ENCODE measurements at regions not wholly inside any gene's neighbourhood (a gene's known extent, or its start where the extent isn't known, plus 50 kb on each side); places are given as distances from the start of the nearest gene placed in this dataset.
A peak's percentile ranks its signal among the peaks of the same experiment; 100 is the strongest.

GRCh38 chr1:50358962-50359361, 64.3 kb downstream of the DMRTA2 start:
- DNase-seq (ENCODE audit: low read depth), result no peak

DNA sequence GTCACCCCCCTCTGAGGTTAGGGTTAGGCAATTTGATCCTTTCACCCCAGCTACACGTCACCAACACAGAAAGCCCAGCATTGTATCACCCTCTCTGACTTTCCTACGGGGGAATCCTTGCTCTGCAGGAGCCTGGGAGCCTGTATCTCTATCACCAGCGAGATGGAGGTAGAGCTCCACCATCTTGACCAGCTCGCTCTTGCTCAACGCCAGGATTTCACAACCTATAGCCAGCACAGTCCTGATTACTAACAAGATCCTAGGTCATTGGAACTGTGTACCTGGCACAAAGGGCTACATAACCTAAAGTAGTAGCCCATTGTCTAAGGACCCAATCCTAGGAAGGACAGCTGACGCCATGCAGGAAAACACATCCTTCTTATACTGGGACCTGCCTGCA, 66.1 kb downstream of the DMRTA2 start:
- DNase-seq (ENCODE audit: low read depth), result no peak

DNA sequence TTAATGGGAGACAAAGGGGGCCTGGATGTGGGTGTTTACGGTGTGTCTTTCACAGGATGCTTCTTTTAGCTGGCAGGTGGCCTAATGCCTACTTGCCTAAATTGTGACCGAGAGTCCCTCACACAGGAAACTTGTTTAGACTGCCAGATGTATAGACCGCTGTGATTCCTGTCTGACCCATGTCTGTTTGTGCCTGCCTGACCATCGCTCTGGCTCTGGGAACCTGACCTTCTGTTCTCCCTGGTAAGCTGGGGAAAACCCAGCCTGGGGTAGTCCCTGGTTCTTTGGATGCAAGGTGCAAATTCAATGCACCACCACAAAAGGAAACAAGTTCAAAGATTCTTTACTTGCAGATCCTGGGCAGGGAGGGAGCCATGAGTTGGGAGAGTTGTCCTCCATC, 68.4 kb downstream of the DMRTA2 start:
- DNase-seq (ENCODE audit: low read depth), result no peak

DNA sequence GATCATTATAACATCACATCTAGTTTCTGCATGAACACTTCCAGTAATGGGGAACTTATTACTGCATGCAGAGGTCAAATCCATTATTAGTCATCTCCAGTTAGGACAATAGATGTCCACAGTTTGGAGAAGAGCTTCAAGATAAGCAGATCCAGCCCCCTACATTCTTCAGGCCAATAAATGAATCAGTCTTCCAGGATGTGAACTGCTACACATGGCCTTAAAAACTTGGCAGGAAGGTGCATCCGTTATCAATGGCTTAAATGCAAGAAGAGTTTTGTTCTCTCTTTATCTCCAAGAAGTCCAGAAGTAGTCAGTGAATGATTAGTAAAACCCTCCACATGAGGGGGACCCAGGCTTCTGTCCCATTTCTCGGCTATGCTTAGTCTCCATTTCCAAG, 70.8 kb downstream of the DMRTA2 start:
- no peak for DNase-seq (ENCODE audit: low read depth)

GRCh38 chr1:50350868-50351267, 72.4 kb downstream of the DMRTA2 start:
- DNase-seq (ENCODE audit: low read depth), result no peak

DNA sequence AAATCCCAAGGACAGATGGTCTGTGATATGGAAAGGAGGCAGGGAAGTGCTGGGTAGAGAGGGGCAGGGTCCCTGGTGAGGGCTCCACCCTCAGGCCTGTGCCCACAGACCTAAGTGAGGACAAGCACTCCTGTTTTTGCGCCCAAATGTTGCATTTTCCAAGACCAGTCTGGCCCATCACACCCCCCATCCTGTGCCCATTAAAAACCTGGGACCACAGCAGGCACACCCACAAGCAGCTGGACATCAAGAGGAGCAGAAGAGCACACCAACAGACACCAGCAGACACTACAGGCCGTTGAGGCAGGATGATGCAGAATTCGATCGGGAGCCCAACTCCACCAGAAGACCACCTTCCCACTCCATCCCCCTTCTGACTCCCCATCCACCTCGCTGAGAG, 72.8 kb downstream of the DMRTA2 start:
- DNase-seq (ENCODE audit: low read depth), result no peak

- DNase-seq (ENCODE audit: low read depth), result no peak
Observed at GRCh38 chr1:50349242-50349565, 74.0 kb downstream of the DMRTA2 start.

GRCh38 chr1:50348449-50349241, 74.6 kb downstream of the DMRTA2 start:
- peak; percentile 69 for DNase-seq (ENCODE audit: low read depth)

DNA sequence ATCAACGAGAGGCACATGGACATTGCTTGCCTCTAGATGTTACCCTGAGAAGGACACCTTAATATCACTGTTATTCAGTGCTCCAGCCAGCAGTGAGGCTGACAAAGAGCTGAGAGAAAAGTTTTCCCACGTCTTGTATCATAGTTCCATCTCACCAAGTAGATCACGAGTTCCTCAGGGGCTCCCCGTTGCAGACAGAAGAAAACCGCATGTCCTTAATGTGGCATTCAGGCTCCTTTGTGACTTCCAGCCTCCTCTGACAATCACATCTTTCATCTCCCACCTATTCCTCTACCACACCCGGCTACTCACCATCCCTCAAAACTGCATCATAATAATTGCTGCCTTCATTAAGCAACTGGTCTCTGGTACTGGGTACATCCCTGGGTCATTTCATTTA, 75.3 kb downstream of the DMRTA2 start:
- DNase-seq (ENCODE audit: low read depth), result no peak

DNA sequence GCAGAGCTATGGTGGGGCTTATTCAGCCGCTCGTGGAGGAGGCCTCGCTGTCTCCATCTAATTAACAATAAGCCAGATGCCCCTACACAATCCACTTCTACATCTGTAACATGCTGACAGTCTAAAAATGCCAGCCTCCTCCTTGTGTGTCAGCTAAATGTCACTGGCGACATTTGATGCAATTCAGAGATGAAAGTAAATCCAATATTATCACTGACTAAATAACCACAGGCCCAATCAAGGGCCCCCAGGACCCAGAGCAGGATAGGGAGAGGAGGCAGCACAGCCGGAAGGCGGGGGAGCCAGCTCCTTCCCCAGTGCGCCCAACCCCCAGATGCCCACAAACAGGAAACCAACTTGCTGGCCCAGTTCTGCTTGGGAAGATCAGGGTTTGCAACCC, 76.6 kb downstream of the DMRTA2 start:
- no peak for DNase-seq (ENCODE audit: low read depth)

- DNase-seq (ENCODE audit: low read depth), result no peak
Observed at GRCh38 chr1:50343323-50343722, 79.9 kb downstream of the DMRTA2 start.

DNA sequence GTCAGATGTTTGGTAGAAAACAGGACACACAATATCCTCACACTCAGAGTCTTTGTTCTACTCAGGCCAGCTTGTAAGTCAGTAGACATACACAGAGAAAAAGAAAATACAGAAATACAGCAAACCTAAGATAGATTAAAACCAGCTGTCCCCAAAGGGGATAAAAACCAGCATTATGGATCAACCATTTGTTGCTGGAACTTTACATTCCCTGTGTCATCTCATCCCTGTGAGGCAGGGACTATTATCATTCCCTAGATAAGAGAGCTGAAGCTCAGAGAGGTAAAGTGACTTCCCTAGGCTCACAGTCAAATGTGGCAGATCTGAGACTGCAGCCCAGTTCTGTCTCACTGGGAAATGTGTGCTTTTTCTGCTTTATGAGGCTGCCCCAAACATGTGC, 80.7 kb downstream of the DMRTA2 start:
- DNase-seq (ENCODE audit: low read depth), result no peak

- no peak for DNase-seq (ENCODE audit: low read depth)
Observed at GRCh38 chr1:50335036-50335435, 88.2 kb downstream of the DMRTA2 start.

DNA sequence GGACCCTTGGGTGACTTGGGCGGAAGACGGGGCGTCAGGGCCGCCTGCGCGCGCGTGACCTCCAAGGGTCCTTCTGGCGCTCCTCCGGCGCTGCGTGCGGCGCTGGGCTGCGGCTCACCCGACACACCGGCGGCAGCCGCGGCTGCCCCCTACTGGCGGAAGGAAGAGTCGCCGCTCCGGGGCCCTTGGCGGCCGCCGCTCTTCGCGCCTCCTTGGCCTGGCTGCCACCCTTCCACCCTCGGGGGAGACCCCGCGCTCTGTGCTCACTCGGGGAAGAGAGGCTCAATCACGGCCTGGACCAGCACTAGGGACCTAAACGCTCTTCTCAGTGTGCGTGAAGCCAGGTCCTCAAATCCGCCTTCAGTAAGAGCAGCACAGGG, 89.7 kb downstream of the DMRTA2 start:
- DNase-seq (ENCODE audit: low read depth), result no peak

DNA sequence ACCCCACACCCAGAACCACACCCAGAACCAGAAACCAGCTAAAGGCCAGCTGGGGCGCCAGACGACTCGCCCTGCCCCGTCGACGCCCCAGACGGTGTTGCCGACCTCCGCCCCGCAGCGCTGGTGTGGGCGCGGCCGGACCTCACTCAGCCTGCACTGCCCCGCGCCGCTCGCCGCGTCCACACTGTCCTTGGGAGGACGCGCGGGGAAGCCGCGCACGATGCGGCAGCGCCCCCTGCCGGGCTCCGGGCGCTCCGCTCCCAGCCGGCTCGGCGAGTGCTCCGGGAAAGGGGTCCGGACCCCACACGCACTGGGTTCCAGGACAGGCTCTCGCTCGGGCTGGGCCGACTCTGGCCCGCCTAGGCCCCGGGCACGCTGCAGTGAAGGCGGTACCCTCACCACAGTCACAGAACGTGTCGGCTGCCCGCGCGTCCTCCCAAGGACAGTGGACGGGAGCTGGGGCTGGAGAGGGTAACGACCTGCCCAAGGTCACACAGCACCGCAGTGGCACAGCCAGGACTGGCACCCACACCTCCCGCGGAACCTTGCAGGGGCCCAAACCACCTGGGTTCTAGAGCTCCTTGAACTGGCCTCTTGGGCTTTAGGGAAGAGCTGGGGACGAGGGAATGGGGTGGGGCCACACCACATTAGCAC, 90.2 kb downstream of the DMRTA2 start:
- DNase-seq (ENCODE audit: low read depth), result no peak

DNA sequence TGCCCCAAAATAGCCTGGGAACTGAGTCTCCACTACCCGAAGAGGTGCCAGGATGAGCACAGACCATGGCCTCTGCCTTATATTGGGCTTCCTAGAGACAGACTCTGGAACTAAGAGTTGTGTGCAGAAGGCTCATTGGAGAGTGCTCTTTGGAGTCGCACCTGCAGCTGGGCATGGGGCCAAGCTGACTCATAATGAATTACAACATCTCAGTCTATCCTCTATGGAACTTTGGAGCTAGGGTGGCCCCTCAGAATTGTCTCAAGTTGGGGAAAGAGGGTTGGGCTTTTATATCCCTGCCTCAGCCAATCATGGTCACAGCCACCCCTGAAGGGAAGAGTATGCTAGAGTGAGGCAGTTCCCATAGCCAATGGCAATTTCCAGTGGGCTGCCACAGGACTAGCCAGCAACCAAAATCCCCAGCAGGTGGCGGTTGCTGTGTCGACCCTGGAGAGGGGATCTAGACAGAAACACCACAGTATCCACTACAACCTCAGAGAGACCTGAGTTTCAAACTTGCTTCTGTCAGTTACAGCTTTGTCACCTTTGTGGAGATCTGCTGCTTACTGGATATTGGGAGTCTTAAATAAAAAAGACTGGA, 93.8 kb downstream of the DMRTA2 start:
- DNase-seq (ENCODE audit: low read depth), result no peak

DNA sequence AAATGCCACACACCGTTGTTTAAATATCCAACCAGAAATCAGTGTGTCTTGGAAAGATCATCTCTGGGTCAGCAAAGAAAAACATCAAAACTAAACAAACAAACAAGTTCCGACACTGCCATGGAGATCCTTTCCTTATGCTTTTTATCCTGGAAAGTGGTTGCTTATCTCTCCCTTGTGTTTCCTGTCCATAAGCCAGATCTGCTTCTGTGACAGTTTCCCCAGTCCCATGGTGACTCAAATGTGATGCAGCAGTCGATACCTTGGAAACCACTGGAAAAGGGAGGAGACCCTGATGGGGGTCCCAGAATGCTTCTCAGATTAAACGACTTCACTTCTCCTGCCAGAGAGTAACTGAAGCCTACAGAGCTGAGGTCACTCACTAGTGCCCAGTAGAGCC, 94.7 kb downstream of the DMRTA2 start:
- DNase-seq (ENCODE audit: low read depth), result no peak

GRCh38 chr1:50326026-50326425, 97.2 kb downstream of the DMRTA2 start:
- no peak for DNase-seq (ENCODE audit: low read depth)

DNA sequence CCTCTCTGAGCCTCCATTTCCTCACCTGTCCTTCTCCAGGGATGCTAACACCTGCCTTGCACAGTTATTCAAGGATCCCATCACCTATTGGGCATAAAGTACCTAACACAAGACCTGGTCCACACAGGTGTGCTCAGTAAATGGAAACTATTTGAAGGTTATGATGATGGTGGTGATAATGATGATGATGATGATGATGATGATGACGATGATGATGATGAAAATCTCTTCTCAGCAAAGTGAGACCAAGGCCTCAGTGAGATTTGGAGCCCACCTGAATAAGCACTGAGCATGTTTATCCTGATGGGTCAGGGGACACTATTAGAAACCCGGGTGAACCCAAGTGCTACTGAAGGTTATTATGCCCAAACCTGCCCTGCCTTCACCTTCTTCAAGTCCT, 100.7 kb downstream of the DMRTA2 start:
- DNase-seq (ENCODE audit: low read depth), result no peak

DNA sequence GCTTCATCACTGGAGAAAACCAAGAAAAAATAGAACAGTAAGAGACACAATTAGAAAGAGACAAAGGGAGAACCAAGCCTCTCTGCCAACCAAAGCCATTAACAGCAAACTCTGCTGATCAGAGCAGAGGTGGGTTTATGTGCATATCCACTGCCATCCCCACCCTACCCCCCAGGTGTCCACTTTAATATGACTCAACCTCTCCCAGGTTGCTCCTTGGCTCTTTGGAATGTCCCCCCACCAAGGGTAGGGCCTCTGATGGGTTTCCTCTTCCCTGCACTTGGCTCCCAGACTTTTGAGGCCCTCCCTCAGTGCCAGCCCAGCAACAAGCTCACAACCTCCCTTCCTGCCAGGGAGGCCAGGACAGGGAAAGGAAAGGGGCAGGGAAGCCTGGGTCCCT, 104.8 kb downstream of the DMRTA2 start:
- no peak for DNase-seq (ENCODE audit: low read depth)

GRCh38 chr1:50308878-50309277, 114.4 kb downstream of the DMRTA2 start:
- DNase-seq (ENCODE audit: low read depth), result no peak

GRCh38 chr1:50305808-50306207, 117.4 kb downstream of the DMRTA2 start:
- no peak for DNase-seq (ENCODE audit: low read depth)

GRCh38 chr1:50300297-50300696, 122.9 kb downstream of the DMRTA2 start:
- DNase-seq (ENCODE audit: low read depth), result no peak

Data from LHCN-M2 (cell line).